ENCODE measurements at regions not wholly inside any gene's neighbourhood (a gene's known extent, or its start where the extent isn't known, plus 50 kb on each side); places are given as distances from the start of the nearest gene placed in this dataset.

- H3K27ac ChIP-seq: no peak overlapping the region
- H3K9me3 ChIP-seq: peaks cover 0 to 20% (median 13%) of the 10 kb centered on the region in 3 donors
- H3K36me3 ChIP-seq: no peaks in the 10 kb centered on the region
- TF ChIP-seq CTCF (IDR thresholded peaks at IDR 0.05): no peak
- no peaks in the 10 kb centered on the region for H3K27me3 ChIP-seq
- no peak overlapping the region for H3K4me3 ChIP-seq
- no peak for DNase-seq
- intact Hi-C loops (cut with DNase I; ENCODE audit: low total_unique reads): no loop called here
- H3K4me1 ChIP-seq: no peaks in the 10 kb centered on the region
Observed at GRCh38 chr6:16912756-16913155, 151.5 kb upstream of the ATXN1 start.

- no peak overlapping the region for H3K4me3 ChIP-seq
- intact Hi-C loops (cut with DNase I; ENCODE audit: low total_unique reads): no loop called here
- H3K27me3 ChIP-seq: no peaks in the 10 kb centered on the region
- peaks cover 0 to 20% (median 13%) of the 10 kb centered on the region in 3 donors for H3K9me3 ChIP-seq
- TF ChIP-seq CTCF (IDR thresholded peaks at IDR 0.05): no peak
- DNase-seq: no peak
- no peaks in the 10 kb centered on the region for H3K4me1 ChIP-seq
- H3K27ac ChIP-seq: no peak overlapping the region
- no peaks in the 10 kb centered on the region for H3K36me3 ChIP-seq
Observed at GRCh38 chr6:16911088-16911487, 149.8 kb upstream of the ATXN1 start.

- H3K27ac ChIP-seq: no peak overlapping the region
- no peak overlapping the region for H3K4me3 ChIP-seq
- DNase-seq: no peak
- no peaks in the 10 kb centered on the region for H3K4me1 ChIP-seq
- no peak for TF ChIP-seq CTCF (IDR thresholded peaks at IDR 0.05)
- peaks cover 0 to 20% (median 13%) of the 10 kb centered on the region in 3 donors for H3K9me3 ChIP-seq
- no peaks in the 10 kb centered on the region for H3K27me3 ChIP-seq
- H3K36me3 ChIP-seq: no peaks in the 10 kb centered on the region
- intact Hi-C loops (cut with DNase I; ENCODE audit: low total_unique reads): no loop called here
Observed at GRCh38 chr6:16909658-16910360, 148.5 kb upstream of the ATXN1 start.

GRCh38 chr6:16907991-16908390, 146.7 kb upstream of the ATXN1 start:
- Histone ChIP-seq H3K27me3 (no peaks in the 10 kb centered on the region), H3K36me3 (no peaks in the 10 kb centered on the region), H3K4me1 (no peaks in the 10 kb centered on the region), H3K9me3 (peaks cover 0 to 7% (median 6%) of the 10 kb centered on the region in 3 donors), H3K4me3 (no peak overlapping the region), H3K27ac (no peak overlapping the region)
- no peak for DNase-seq
- intact Hi-C loops (cut with DNase I; ENCODE audit: low total_unique reads): no loop called here
- no peak for TF ChIP-seq CTCF (IDR thresholded peaks at IDR 0.05)

GRCh38 chr6:16904957-16905356, 143.7 kb upstream of the ATXN1 start:
- Histone ChIP-seq H3K27me3 (peaks cover 0 to 2% of the 10 kb centered on the region in 2 donors), H3K36me3 (no peaks in the 10 kb centered on the region), H3K9me3 (no peaks in the 10 kb centered on the region), H3K4me3 (no peak overlapping the region), H3K4me1 (peaks cover 0 to 8% (median 0%) of the 10 kb centered on the region in 4 donors), H3K27ac (no peak overlapping the region)
- no peak for DNase-seq
- no peak for TF ChIP-seq CTCF (IDR thresholded peaks at IDR 0.05)
- intact Hi-C loops (cut with DNase I; ENCODE audit: low total_unique reads): no loop called here
